ENCODE measurements at regions not wholly inside any gene's neighbourhood (a gene's known extent, or its start where the extent isn't known, plus 50 kb on each side); places are given as distances from the start of the nearest gene placed in this dataset.

GRCh38 chr12:93032758-93033157 is 103.7 kb upstream of the EEA1 start:
- H3K36me3 ChIP-seq (ENCODE audit: control insufficient read depth, low read length) = no peaks in the 10 kb centered on the region
- H3K9me3 ChIP-seq (ENCODE audit: control insufficient read depth, insufficient read depth, low read length) = no peaks in the 10 kb centered on the region
- no peak overlapping the region for H3K27ac ChIP-seq (ENCODE audit: low read depth, low read length)
- TF ChIP-seq EZH2phosphoT487 (IDR thresholded peaks at IDR 0.05; ENCODE audit: borderline replicate concordance, low read length) (no peak), CTCF (IDR thresholded peaks at IDR 0.05; ENCODE audit: low read depth, low read length, poor library complexity, severe bottlenecking) (no peak)
- H3F3A ChIP-seq (ENCODE audit: control insufficient read depth, insufficient read depth) = no peaks in the 10 kb centered on the region
- H3K4me2 ChIP-seq (ENCODE audit: low read length) = no peak overlapping the region
- H3K4me1 ChIP-seq (ENCODE audit: control insufficient read depth, low read length) = no peaks in the 10 kb centered on the region
- peaks cover 3% of the 10 kb centered on the region; the same call in 1 of the 2 replicates for H3K27me3 ChIP-seq (ENCODE audit: control insufficient read depth, low read length)
- no peak overlapping the region for H3K4me3 ChIP-seq (ENCODE audit: low read length)
- H3K79me2 ChIP-seq (ENCODE audit: control insufficient read depth, low read length) = no peaks in the 10 kb centered on the region
- H3K9me2 ChIP-seq (replicated peaks; ENCODE audit: control insufficient read depth, low read length) = no peaks in the 10 kb centered on the region
- no peaks in the 10 kb centered on the region for H4K20me1 ChIP-seq (ENCODE audit: control insufficient read depth, insufficient read depth, low read depth, low read length)

GRCh38 chr12:93033948-93034347 is 104.9 kb upstream of the EEA1 start:
- Histone ChIP-seq H3K4me3 (ENCODE audit: low read length) (no peak overlapping the region), H3K9me3 (ENCODE audit: control insufficient read depth, insufficient read depth, low read length) (no peaks in the 10 kb centered on the region), H3K4me1 (ENCODE audit: control insufficient read depth, low read length) (no peaks in the 10 kb centered on the region), H3F3A (ENCODE audit: control insufficient read depth, insufficient read depth) (no peaks in the 10 kb centered on the region), H3K36me3 (ENCODE audit: control insufficient read depth, low read length) (no peaks in the 10 kb centered on the region), H3K27me3 (ENCODE audit: control insufficient read depth, low read length) (peaks cover 3% of the 10 kb centered on the region; the same call in 1 of the 2 replicates), H3K9me2 (replicated peaks; ENCODE audit: control insufficient read depth, low read length) (no peaks in the 10 kb centered on the region), H3K4me2 (ENCODE audit: low read length) (no peak overlapping the region), H3K79me2 (ENCODE audit: control insufficient read depth, low read length) (no peaks in the 10 kb centered on the region), H3K27ac (ENCODE audit: low read depth, low read length) (no peak overlapping the region), H4K20me1 (ENCODE audit: control insufficient read depth, insufficient read depth, low read depth, low read length) (no peaks in the 10 kb centered on the region)
- no peak for TF ChIP-seq CTCF (IDR thresholded peaks at IDR 0.05; ENCODE audit: low read depth, low read length, poor library complexity, severe bottlenecking)
- no peak for TF ChIP-seq EZH2phosphoT487 (IDR thresholded peaks at IDR 0.05; ENCODE audit: borderline replicate concordance, low read length)

GRCh38 chr12:93039062-93039461 is 110.0 kb upstream of the EEA1 start:
- no peak overlapping the region for H3K27ac ChIP-seq (ENCODE audit: low read depth, low read length)
- no peaks in the 10 kb centered on the region for H4K20me1 ChIP-seq (ENCODE audit: control insufficient read depth, insufficient read depth, low read depth, low read length)
- 0 out of 2 replicates have a peak, but pooled peaks cover 3% of the 10 kb centered on the region for H3K27me3 ChIP-seq (ENCODE audit: control insufficient read depth, low read length)
- H3K4me3 ChIP-seq (ENCODE audit: low read length) = no peak overlapping the region
- no peaks in the 10 kb centered on the region for H3K36me3 ChIP-seq (ENCODE audit: control insufficient read depth, low read length)
- no peak for TF ChIP-seq CTCF (IDR thresholded peaks at IDR 0.05; ENCODE audit: low read depth, low read length, poor library complexity, severe bottlenecking)
- TF ChIP-seq EZH2phosphoT487 (IDR thresholded peaks at IDR 0.05; ENCODE audit: borderline replicate concordance, low read length) = no peak
- H3K9me3 ChIP-seq (ENCODE audit: control insufficient read depth, insufficient read depth, low read length) = no peaks in the 10 kb centered on the region
- no peaks in the 10 kb centered on the region for H3K9me2 ChIP-seq (replicated peaks; ENCODE audit: control insufficient read depth, low read length)
- H3K4me2 ChIP-seq (ENCODE audit: low read length) = no peak overlapping the region
- H3F3A ChIP-seq (ENCODE audit: control insufficient read depth, insufficient read depth) = no peaks in the 10 kb centered on the region
- no peaks in the 10 kb centered on the region for H3K79me2 ChIP-seq (ENCODE audit: control insufficient read depth, low read length)
- H3K4me1 ChIP-seq (ENCODE audit: control insufficient read depth, low read length) = no peaks in the 10 kb centered on the region

Measured in DOHH2 (cell line).